GM12874 (cell line): ENCODE measurements at regions not wholly inside any gene's neighbourhood (a gene's known extent, or its start where the extent isn't known, plus 50 kb on each side); places are given as distances from the start of the nearest gene placed in this dataset.

Source experiments
- CTCF ChIP-seq: IDR thresholded peaks from 2 replicates; pipeline ENCODE4 v1.5.1; 2011; ENCODE audit warnings: low read depth, mild to moderate bottlenecking, control low read depth, low read length, moderate library complexity; ENCODE audit not compliant: insufficient read depth

DNA sequence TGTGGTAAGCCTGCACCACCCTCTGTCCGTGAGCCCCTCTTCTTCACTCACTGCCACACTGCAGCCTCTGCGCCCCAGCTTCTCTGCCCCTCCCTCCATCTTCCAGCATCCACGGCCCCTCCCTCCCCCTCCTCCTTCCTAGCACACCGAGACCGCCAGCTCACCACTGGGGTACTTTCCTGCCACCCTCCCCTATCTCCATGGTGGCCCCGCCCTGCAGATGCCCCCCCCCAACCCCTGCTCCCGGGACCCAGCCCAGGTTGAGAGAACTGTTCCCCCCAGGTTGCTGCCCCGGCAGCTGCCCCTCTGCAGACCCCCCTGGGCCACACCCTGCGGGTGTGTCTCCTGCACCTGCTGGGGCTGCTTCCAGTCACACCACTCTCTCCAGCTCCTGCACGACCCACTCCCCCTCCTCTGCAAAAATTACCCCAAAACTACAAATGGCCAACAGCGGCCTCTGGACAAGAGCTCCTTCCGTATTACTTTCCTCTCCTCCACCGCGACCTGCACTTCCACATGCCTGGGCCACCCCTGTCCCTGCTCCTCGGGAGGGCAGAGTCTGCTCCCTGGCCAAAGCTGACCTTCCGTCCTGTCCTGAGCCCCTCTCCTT is 209.2 kb upstream of the PPP2R2D start:
- no peak for TF ChIP-seq CTCF

- no peak for TF ChIP-seq CTCF
Observed at GRCh38 chr10:131692176-131692575, 208.6 kb upstream of the PPP2R2D start.

DNA sequence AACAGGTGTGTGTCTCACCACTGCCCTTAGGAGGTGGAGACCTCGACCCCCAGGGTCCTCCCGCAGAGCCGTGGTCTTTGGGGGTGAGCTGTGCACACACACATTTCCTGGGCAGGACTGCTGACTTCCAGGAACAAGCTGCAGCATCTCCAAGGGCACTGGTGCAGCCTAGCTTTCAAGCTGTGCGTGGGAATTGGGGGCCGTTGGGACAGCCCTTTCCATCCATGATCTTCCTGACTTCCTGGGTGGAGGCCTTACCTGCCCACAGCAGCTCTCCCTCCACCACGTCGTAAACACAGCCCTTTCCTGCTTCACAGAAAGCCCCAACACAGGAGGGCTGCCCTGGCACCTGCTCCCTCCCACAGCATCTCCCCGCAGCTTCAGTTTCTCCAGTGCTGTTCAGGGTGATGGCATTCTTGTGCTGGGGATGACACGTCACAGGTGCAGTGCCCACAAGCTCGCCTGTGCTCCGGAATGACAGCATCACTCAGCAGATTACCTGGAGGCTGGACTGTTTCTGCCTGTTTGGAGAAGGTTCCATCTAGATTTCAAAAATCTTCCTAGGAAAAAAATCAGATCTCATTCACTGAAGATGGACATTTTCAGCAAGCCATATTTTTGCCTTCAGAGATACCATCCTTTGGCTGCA is 208.0 kb upstream of the PPP2R2D start:
- TF ChIP-seq CTCF, result no peak

DNA sequence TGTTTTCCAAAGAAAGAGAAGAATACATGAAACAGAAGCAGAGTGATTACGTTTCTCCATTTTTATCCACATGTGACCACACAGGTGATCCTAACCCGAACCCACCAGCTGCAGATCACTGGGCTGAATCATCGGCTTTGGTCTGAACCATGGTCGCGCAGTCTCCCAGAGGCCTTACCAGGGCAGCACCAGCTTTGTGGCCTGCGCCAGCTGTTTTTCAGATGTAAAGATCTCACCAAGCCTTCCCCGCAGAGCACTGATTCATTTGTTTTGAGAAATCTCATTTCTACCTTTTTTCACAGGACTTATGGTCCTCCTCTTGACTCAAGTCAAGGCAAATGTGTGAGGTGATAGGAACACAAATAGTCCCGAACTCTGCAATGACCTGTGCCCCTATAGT is 207.0 kb upstream of the PPP2R2D start:
- TF ChIP-seq CTCF, result no peak

- TF ChIP-seq CTCF, result no peak
Observed at GRCh38 chr10:131694168-131694780, 206.5 kb upstream of the PPP2R2D start.

DNA sequence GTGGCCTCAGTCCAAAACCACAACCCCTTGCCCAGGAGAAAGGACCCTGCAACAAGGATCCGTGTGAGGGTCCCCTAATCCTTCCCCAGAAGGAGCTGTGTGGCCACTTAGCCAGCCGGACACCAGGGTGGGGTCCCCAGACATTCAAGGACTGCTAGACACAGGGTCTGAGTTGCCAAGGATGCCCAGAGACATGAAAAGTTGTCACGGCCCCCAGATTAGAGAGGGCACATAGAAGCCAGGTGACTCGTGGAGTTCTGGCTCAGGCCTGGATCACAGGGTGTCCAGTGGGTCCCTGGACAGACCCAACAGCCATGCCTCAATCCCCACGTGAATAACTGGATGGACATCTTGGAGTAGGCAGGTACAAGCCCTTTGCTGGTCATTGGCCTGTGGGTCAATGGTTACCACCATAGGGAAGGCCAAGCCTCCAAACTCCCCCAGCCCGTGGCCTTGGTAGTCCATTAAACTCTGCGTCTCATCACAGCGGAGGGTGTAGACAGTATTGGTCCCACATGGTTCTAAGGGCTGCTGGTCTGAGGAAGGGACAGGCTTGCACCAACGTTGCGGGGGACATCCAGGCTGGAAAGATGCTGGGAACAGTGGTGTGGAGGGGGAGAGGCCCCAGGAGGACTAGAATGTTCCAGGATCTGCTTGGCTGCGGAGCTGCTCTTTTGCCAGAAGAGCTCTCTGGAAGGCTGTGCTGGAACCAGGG is 205.9 kb upstream of the PPP2R2D start:
- TF ChIP-seq CTCF, result no peak

DNA sequence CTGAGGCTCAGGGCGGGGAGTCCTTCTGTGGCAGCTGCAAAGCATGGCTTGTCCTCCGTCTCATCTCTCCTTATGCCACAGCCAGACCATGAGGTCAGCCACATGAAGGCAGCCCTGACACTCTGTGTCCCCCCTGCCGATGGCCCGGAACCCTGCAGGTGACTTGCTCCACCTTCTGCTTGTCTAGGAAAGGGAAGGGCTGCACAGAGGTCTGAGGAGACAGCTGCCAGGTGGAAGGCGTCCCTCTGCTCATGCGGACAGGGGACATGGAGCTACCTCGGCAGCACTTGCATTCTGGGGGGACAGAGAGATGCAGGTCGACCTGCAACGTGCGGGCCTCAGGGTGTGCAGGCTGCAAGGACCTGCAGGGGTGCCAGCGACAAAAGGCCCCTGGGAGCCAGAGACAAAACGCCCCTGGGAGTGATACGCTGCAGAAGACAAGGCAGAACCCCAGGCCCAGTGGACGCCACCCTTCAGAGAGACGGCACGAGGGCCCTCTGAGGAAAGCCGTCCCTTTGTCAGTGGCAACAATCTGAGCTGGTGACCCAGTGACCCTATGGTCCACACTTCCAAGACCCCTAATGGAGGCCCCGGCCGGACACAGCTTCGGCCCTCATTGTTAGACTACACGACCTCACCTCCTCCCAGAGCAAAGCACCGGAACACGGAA is 205.2 kb upstream of the PPP2R2D start:
- TF ChIP-seq CTCF, result no peak
